HG03565 (cell line): ENCODE measurements at regions not wholly inside any gene's neighbourhood (a gene's known extent, or its start where the extent isn't known, plus 50 kb on each side); places are given as distances from the start of the nearest gene placed in this dataset.

Source experiments
- ATAC-seq: cut with Tn5 transposase; IDR thresholded peaks from one replicate; pipeline ENCODE4 v1.9.1; 2021; ENCODE audit warnings: mild to moderate bottlenecking, moderate library complexity; ENCODE audit not compliant: unreplicated experiment

DNA sequence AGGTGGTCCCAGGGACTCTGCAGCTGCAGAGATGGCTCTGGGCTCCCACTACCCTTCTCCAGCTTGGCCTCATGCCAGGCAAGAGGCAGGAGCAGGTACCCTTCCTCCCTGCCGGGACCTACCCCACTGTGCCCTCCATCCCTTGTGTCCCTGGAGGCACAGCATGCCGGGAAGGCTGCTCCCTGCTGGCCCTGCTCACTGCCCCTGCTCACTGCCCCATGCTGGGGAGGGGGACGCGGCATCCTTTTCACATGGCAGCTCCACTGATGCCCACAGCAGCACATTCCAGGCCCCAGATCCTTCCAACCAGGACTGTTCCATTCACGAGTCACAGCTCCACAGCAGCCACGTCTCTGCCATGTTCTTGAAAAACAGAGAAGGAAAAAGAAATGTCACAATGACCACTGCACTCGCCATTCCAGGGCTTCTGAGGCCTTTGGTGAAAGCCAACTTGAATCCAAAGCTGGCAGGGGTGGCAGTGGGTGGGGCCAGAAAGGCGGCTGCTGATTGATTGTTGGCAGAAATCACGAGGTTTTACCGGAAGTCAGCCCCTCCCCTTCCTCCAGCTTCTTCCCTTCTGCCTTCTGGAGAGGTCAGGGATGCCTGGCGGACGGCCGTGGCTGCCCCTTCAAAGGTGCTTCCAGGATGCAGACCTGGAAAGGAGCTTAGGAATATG is 268.0 kb downstream of the CYP26B1 start:
- ATAC-seq: no peak

GRCh38 chr2:71878626-71879508 is 268.8 kb downstream of the CYP26B1 start:
- no peak for ATAC-seq

DNA sequence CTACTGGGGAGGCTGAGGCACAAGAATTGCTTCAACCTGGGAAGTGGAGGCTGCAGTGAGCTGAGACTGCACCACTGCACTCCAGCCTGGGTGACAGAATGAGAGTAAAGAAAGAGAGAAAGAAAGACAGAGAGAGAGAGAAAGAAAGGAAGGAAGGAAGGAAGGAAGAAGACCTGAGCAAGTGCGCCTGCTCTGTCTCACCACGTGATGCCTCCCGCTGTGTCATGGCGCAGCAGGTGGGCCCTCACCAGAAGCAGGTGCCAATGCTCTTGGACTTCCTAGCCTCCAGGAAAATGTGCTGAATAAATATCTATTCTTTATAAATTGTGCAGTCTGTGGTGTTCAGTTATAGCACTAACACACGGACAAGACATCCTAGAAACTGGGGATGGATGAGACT is 270.0 kb downstream of the CYP26B1 start:
- no peak for ATAC-seq

- no peak for ATAC-seq
Observed at GRCh38 chr2:71876542-71877451, 270.9 kb downstream of the CYP26B1 start.

GRCh38 chr2:71872466-71873051 is 275.1 kb downstream of the CYP26B1 start:
- ATAC-seq: no peak

- ATAC-seq: no peak
Observed at GRCh38 chr2:71865391-71865965, 282.2 kb downstream of the CYP26B1 start.

GRCh38 chr2:71864085-71864484 is 283.6 kb downstream of the CYP26B1 start:
- ATAC-seq: no peak

DNA sequence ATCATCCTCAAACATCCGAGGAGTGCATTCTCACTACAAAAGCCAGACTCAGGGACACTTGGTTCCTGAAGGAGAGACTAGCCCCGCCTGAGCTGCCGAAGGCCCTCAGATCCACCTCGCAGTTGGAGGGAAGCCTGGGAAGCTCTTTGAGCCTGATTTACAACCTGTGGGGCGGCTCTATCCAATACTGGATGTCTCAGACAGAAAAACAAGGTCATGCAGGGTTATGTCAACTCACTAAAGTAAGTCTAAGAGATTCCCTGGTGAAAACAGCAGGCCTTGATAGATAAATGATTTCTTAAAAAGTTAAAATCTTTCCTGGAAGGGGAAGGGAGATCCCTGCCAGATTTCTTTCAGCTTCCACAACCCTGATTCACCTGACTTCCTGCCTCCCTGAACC is 284.3 kb downstream of the CYP26B1 start:
- ATAC-seq: no peak

- ATAC-seq: no peak
Observed at GRCh38 chr2:71862921-71863320, 284.7 kb downstream of the CYP26B1 start.

DNA sequence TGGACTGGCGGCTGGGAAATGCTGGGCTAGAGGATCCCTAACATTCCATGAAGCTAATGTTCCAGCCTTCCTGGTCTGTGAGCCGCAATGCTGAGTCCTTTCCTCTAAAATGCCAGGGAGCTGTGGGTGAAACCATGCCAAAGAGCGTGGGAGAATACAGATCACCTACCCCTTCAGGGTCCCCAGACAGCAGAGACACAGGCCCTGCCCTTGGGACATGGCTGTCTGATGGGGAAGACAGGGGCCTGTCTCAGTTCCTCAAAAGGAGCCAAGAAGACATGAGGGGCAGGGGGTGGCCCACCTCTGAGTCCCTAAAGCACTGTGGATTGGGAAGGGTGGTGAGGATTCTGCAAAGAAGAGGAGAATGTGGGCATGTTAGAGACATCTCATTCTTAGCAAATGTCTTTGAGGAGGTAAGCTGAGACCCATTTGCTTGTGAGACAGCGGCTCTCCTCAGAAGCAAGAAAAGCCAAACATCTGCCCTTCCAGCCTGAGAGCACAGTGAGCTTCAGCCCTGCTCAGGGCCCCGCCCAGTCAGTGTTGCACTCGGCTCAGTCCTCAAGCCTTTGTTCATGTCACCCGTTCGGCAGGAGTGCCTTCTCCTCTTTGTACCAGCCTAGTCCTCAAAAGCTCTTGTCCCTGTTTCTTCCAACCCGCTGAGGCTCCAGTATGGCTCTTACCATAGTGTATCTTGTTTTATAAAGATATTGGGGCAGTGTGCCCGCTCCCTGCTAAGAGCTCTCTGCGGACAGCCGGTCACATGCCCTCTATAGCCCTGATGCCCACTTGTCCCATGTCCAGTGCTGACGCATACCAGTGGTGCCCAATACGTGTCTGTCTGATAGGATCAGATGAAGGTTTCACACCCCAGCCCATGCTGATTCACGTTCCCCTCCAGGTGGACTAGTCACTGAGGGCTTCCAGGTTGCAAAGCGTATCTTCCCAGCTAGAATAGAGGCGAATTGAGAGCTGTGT is 286.2 kb downstream of the CYP26B1 start:
- no peak for ATAC-seq

GRCh38 chr2:71860381-71860926 is 287.2 kb downstream of the CYP26B1 start:
- ATAC-seq: no peak

DNA sequence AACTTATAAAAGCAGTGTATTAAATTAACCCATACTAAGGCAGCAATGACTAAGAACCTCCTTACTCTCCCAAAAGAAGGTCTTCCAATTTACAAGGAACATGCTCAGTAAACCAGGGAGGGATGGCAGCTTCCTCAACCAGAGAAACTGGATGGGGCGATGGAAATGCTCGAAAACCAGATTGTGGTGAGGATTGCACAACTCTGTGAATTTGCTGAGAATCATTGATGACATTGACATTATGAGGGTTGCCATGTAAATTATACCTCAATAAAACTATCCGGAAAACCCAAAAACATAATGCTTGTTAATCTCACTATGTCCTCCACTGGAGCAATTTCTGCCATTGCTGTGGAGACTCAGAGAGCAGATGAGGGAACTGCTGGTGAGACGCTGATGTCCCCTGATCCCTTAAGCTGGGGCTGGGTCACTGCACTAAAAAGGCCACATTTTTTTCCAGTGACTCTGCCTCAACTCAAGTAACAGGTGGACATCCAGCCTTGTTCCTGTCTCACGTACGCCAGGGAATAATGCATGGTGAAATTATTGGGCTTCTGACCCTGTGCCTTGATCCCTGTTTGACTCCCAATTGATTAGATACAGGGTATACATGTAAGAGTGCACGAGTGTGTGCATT is 288.3 kb downstream of the CYP26B1 start:
- ATAC-seq: no peak

DNA sequence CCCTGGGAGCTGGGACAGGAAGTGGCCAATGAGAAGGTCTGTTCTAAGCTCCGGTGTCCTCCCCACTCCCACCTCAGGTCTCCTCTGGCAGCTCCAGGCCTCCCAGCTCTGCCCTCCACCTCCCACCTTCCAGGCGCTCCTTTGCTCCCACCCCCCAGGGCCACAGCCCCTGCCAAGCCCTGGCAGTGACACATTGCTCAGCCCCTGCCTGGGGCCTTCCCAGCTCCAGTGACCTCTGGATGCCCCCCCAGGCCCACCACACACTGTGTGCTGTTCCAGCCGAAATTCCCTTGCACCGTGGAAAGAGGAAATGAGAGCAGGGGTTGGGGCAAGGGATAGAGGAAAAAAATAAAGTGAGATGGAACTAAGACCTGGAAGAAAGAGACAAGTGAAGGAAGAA is 289.6 kb downstream of the CYP26B1 start:
- no peak for ATAC-seq

- ATAC-seq: no peak
Observed at GRCh38 chr2:71857636-71858035, 290.0 kb downstream of the CYP26B1 start.

- no peak for ATAC-seq
Observed at GRCh38 chr2:71856773-71857525, 290.7 kb downstream of the CYP26B1 start.

GRCh38 chr2:71853858-71854257 is 293.8 kb downstream of the CYP26B1 start:
- no peak for ATAC-seq

DNA sequence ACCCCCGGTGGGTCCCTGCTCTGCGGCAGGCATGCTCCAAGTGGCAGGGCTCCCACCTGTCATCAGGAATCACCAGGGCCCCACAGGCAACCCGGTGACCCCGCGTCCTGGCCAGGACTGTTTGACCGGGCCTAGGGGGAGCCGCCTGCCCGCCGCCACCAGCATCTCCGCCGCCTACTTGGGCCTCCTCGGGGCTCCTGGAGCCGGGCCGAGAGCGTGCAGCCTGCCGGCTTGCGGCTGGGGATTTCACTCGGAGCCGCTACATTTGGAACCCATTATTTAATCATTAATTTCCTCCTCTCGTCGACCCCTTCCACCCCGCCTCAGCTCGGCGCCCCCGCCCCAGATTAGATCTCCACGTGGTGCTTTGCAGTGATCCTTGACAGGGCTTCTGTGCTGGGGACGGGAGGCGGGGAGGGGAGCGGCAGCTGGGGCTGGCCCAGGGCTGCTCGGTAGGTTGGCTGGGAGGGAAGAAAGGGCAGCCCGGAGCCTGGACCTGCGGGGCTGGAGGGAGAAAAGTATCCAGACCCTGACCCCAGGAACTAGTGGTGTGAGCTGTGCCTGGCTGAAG is 295.4 kb downstream of the CYP26B1 start:
- no peak for ATAC-seq
